ENCODE measurements at regions not wholly inside any gene's neighbourhood (a gene's known extent, or its start where the extent isn't known, plus 50 kb on each side); places are given as distances from the start of the nearest gene placed in this dataset.

DNA sequence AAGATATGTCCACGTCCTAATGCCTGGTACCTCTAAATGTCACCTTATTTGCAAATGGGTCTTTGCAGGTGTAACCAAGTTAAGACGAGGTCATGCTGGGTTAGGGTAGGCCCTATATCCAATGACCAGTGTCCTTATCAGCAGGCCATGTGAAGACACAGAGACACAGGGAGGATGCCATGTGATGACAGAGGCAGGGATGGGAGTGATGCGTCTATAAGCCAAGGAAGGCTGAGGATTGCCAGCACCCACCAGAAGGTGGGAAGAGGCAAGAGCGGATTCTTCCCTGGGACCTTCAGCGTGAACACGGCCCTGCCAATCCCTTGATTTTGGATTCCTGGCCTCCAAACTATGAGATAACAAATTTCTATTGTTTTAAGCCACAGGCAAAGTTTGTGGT is 123.4 kb upstream of the CXCL14 start:
- no peak overlapping the region for H3K27ac ChIP-seq
- TF ChIP-seq, protein P1, sequence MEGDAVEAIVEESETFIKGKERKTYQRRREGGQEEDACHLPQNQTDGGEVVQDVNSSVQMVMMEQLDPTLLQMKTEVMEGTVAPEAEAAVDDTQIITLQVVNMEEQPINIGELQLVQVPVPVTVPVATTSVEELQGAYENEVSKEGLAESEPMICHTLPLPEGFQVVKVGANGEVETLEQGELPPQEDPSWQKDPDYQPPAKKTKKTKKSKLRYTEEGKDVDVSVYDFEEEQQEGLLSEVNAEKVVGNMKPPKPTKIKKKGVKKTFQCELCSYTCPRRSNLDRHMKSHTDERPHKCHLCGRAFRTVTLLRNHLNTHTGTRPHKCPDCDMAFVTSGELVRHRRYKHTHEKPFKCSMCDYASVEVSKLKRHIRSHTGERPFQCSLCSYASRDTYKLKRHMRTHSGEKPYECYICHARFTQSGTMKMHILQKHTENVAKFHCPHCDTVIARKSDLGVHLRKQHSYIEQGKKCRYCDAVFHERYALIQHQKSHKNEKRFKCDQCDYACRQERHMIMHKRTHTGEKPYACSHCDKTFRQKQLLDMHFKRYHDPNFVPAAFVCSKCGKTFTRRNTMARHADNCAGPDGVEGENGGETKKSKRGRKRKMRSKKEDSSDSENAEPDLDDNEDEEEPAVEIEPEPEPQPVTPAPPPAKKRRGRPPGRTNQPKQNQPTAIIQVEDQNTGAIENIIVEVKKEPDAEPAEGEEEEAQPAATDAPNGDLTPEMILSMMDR (conservative IDR thresholded peaks at IDR 0.05) = no peak
- no peak for TF ChIP-seq ZFX (IDR thresholded peaks at IDR 0.05)

DNA sequence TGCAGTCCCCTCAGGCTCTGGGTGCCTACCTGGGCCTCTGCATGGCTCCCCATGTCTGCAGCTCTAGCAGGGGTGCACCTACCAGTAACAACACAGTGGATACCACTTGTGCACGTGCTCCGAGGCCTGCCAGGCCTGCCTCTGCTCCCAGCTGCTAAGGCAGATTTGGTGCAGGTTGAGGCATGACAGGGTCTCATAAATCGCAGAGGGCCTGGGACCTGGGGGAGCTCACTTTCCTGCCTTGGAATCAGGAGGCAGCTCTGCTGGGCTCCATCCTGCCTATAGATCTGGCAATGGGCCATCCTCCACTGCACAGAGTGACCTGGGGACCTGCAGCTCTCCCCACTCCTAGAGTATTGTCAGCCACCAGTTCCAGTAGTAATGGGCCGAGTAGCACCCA is 121.9 kb upstream of the CXCL14 start:
- no peak overlapping the region for H3K27ac ChIP-seq
- TF ChIP-seq, protein P1 (conservative IDR thresholded peaks at IDR 0.05) = no peak
- no peak for TF ChIP-seq ZFX (IDR thresholded peaks at IDR 0.05)

DNA sequence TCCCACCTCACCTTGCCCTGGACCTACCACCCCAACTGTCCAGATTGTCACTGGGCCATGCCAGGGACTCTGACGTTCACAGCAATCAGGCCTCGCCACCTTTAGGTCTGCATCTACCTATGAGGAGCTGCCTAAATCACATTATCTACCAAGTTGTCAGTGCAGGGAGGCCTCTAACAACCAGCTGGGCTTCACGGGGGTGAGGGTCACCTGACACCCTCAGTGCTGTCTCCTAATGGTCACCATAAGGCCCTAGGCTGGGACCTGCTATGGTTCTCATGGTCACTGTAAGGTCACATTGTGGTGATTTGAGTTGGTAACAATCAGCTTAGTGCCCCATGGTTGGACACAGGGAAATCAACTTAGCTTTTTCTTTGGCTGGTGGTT is 119.2 kb upstream of the CXCL14 start:
- H3K27ac ChIP-seq = no peak overlapping the region
- TF ChIP-seq, protein P1 (conservative IDR thresholded peaks at IDR 0.05) = no peak
- no peak for TF ChIP-seq ZFX (IDR thresholded peaks at IDR 0.05)

DNA sequence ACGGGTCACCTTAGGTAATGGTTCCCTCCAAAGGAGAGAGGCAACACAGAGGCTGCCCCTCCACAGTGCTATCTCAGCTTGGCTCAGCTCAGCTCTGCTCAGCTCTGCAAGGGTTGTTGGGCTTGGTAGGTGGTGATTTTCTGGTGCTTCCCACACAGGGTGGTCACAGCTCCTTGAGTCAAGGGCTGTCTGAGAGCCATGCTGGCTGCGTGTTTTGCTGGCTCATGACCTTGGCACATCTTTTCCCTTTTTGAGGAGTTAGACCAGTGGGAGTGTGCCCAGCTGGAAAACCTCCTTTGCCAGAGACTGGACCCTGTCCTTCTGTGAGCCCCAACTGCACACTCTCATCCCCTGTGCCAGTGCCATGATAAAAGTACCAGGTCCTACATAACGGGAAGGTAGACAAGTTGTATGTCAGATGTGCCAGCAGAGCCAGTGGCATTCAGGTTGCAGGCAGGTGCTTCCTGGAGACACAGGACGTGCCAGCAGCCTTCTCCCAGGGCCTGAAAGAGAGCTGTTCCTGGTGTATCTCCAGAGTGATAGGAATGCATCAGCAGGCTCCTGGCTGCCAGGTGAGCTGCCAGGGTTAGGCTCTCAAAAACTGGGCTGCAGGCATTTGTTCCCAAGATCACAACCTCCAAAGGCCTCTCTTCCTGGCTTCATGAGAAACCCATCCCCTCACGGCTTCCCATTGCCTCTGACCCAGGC is 118.6 kb upstream of the CXCL14 start:
- H3K27ac ChIP-seq = no peak overlapping the region
- TF ChIP-seq, protein P1 (conservative IDR thresholded peaks at IDR 0.05) = no peak
- TF ChIP-seq ZFX (IDR thresholded peaks at IDR 0.05) = no peak

DNA sequence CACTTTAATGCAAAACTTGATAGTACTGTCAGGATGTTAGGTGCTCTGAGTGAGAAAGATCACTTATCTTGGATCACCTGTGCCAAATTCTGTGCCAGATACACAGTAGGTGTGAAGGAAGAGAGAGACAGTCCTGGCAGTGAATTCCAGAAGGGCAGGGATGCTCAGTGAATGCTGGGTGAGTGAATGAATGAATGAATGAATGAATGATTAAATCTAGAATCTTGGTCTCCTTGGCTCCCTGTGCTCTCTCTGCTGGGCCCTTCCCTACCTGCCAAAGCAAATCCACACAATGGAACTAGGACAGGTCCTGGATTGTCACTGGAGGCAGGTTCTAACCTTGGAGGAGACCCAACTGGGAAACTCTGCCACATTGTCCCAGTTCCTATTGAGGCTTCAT is 117.5 kb upstream of the CXCL14 start:
- no peak for TF ChIP-seq ZFX (IDR thresholded peaks at IDR 0.05)
- TF ChIP-seq, protein P1 (conservative IDR thresholded peaks at IDR 0.05) = no peak
- no peak overlapping the region for H3K27ac ChIP-seq

DNA sequence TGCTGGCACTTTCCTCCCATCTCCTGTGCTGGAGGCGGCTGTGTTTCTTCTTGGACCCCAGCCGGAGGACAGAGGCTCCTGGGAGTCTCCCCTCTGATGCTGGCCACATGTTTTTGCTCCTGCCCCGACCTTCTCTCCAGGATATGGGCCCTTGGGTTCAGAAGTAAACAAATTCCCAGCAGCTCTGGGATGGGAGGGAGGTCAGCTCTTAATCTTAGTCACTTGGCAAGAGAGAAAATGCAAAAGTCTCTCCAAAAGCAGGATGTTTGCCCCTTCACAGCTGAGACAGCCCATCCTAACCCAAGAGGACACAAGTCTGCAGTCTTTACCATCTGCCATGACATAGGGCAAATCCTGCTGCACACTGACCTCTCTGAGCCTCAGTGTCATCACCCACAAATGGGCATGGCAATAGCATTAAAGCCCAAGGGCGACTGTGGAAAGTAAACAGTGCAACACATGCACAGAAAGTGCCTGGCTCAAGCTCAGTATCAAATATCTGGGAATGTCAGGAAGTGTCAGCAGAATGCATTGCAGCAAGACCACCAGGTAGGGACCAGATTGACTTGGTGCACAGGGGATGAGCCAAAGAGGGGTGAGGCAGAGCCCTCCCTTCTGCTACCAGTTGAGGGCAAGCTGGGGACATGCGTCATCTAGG is 117.0 kb upstream of the CXCL14 start:
- TF ChIP-seq, protein P1 (conservative IDR thresholded peaks at IDR 0.05) = no peak
- no peak for TF ChIP-seq ZFX (IDR thresholded peaks at IDR 0.05)
- no peak overlapping the region for H3K27ac ChIP-seq

DNA sequence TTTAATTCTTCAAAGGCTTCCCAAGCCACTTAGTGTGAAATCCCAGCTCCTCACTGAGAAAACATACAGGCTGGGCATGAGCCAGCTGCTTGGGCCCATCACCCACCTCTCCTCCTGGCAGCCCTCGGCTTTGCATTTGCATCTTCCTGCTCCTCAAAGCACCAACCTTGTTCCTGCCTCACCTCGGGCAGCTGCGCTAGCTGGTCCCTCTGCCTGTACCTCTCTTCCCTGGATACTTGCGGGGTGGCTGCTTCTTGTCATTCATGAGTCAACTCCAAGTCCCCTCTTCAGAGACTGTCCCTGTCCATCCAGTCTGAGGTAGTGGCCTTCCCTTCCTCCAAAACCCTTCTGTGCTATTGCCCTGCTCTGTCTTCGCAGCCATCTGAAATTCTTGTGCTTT is 116.1 kb upstream of the CXCL14 start:
- TF ChIP-seq ZFX (IDR thresholded peaks at IDR 0.05) = no peak
- TF ChIP-seq, protein P1 (conservative IDR thresholded peaks at IDR 0.05) = no peak

More for the DNA sequence above, 116.1 kb upstream of the CXCL14 start:
- no peak overlapping the region for H3K27ac ChIP-seq
